HL-60 (cell line): ENCODE measurements at regions not wholly inside any gene's neighbourhood (a gene's known extent, or its start where the extent isn't known, plus 50 kb on each side); places are given as distances from the start of the nearest gene placed in this dataset.

Experiments
- DNase-seq, 2 experiments: peaks; one replicate each; pipeline ENCODE4 v3.0.0-alpha.2; 2010 to 2020; ENCODE audit warnings: low read depth in 1 of 2, low spot score in 1 of 2
- H3K27ac ChIP-seq: fragments of 250-450 bp; sonication (Bioruptor Pico); replicated peaks from 2 replicates; pipeline ENCODE4 v1.5.1; 2020; ENCODE audit warnings: mild to moderate bottlenecking, moderate library complexity
- H3K27me3 ChIP-seq: fragments of 250-450 bp; sonication (Bioruptor Pico); 2 replicates; pipeline ENCODE4 v1.5.1; 2021; ENCODE audit warnings: mild to moderate bottlenecking, moderate library complexity; ENCODE audit not compliant: insufficient read depth, poor library complexity, severe bottlenecking
- H3K4me3 ChIP-seq: replicated peaks from 2 replicates; pipeline ENCODE4 v1.5.1; 2011; ENCODE audit warnings: mild to moderate bottlenecking, control low read depth, low read length; ENCODE audit not compliant: insufficient read depth
- CTCF ChIP-seq: IDR thresholded peaks from one replicate; pipeline ENCODE4 v1.5.1; 2011; ENCODE audit warnings: low read length, control low read depth, inconsistent platforms; ENCODE audit not compliant: insufficient read depth
- GABPA ChIP-seq: IDR thresholded peaks from 2 replicates; pipeline ENCODE4 v1.6.1; 2012; ENCODE audit warnings: low read depth
- POLR2AphosphoS5 ChIP-seq: IDR thresholded peaks from 2 replicates; pipeline ENCODE4 v1.6.1; 2012; ENCODE audit warnings: low read depth
- REST ChIP-seq: IDR thresholded peaks from 2 replicates; pipeline ENCODE4 v1.6.1; 2012; ENCODE audit warnings: low read depth; ENCODE audit not compliant: insufficient replicate concordance
- SPI1 ChIP-seq: IDR thresholded peaks from 2 replicates; pipeline ENCODE4 v1.6.1; 2012; ENCODE audit warnings: low read depth, mild to moderate bottlenecking, borderline replicate concordance

- TF ChIP-seq SPI1: no peak
- TF ChIP-seq POLR2AphosphoS5: no peak
- TF ChIP-seq CTCF: no peak
- no peak for TF ChIP-seq GABPA
- TF ChIP-seq REST: no peak
- DNase-seq: no peak
- Histone ChIP-seq H3K27ac (no peak overlapping the region), H3K4me3 (no peak overlapping the region), H3K27me3 (peaks cover 3% of the 10 kb centered on the region)
These were observed 437.9 kb downstream of the MATN1 start for GRCh38 chr1:30285501-30285932.

GRCh38 chr1:30284728-30285475 lies 438.5 kb downstream of the MATN1 start:
- Histone ChIP-seq H3K4me3 (no peak overlapping the region), H3K27me3 (peaks cover 3% of the 10 kb centered on the region), H3K27ac (no peak overlapping the region)
- no peak for DNase-seq
- TF ChIP-seq REST: no peak
- TF ChIP-seq GABPA: no peak
- no peak for TF ChIP-seq SPI1
- no peak for TF ChIP-seq CTCF
- no peak for TF ChIP-seq POLR2AphosphoS5

GRCh38 chr1:30284226-30284625 lies 439.2 kb downstream of the MATN1 start:
- DNase-seq: no peak
- no peak overlapping the region for H3K27ac ChIP-seq
- H3K27me3 ChIP-seq: peaks cover 3% of the 10 kb centered on the region
- no peak overlapping the region for H3K4me3 ChIP-seq
- TF ChIP-seq SPI1: no peak
- TF ChIP-seq REST: no peak
- TF ChIP-seq POLR2AphosphoS5: no peak
- no peak for TF ChIP-seq GABPA
- no peak for TF ChIP-seq CTCF
